ENCODE measurements at regions not wholly inside any gene's neighbourhood (a gene's known extent, or its start where the extent isn't known, plus 50 kb on each side); places are given as distances from the start of the nearest gene placed in this dataset.

DNA sequence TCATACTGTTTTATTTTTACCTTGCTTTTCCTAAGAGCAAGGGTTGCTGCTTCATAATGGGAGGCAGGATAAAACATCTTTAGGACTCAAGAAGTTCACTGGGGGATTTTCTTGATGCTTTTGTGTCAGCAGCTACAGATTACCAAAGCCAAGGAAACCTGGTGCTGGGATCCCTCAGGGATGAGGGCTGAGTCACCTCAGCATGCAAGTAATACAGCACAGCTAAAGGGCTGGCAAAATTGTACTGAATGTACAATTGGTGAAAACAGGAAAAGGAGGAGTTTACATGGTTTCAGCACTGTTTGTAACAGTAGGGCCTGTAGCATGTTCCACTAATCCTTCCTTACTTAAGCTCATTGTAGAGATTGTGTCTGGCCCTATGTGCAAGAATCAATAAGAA lies 1056.8 kb downstream of the SORCS1 start:
- H3K36me3 ChIP-seq = no peaks in the 10 kb centered on the region
- H3K4me1 ChIP-seq = no peaks in the 10 kb centered on the region
- no peaks in the 10 kb centered on the region for H3K9me3 ChIP-seq (replicated peaks in 1 of 11)
- no peak overlapping the region for H3K4me3 ChIP-seq
- H3K27ac ChIP-seq = no peak overlapping the region
- no peak overlapping the region for H3K9ac ChIP-seq
- TF ChIP-seq Cebpa-rat (IDR thresholded peaks at IDR 0.05) = no peak
- H3K27me3 ChIP-seq = no peaks in the 10 kb centered on the region
- no peak overlapping the region for H3K4me2 ChIP-seq
- no peaks in the 10 kb centered on the region for H4K20me1 ChIP-seq

DNA sequence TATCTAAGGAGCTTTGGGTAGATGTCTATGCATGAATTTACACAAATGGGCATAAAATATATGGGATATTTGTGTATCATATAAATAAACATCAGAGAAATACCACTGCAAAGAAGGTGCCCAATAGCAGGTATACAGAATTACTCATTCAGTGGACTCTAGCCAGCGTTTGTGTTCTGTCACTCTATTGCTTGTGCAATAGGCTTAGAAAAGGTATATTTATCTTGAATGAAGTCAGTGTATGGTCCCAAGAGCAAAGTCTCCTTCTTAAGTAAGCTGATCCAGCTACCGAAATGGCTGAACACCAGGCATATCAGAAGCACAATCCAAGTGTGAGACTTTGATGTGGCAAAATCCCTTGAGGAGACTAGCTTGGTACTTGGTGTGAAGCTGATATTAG lies 1058.4 kb downstream of the SORCS1 start:
- H3K27ac ChIP-seq = no peak overlapping the region
- no peaks in the 10 kb centered on the region for H3K4me1 ChIP-seq
- no peaks in the 10 kb centered on the region for H3K9me3 ChIP-seq (replicated peaks in 1 of 11)
- no peaks in the 10 kb centered on the region for H3K27me3 ChIP-seq
- no peaks in the 10 kb centered on the region for H4K20me1 ChIP-seq
- no peaks in the 10 kb centered on the region for H3K36me3 ChIP-seq
- H3K4me2 ChIP-seq = no peak overlapping the region
- no peak overlapping the region for H3K4me3 ChIP-seq
- H3K9ac ChIP-seq = no peak overlapping the region
- no peak for TF ChIP-seq Cebpa-rat (IDR thresholded peaks at IDR 0.05)

DNA sequence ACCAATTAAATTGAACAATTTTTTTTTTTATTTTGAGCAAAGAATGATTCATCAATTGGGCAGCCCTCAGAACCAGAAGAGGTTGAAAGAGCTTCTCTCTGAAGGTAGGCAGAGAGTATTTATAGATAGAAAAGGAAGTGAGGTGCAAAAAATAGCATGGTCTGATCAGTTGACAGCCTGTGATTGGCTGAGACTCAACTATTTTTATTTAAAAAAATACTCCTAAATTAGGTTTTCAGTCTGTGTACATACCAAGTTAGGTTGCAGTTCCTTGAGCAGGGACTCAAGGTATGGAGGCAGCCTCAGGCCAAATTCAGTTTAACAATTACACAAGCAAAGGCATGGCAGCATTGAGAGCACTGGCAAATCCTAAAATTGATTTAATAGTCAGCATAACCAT lies 1074.7 kb downstream of the SORCS1 start:
- Histone ChIP-seq H3K4me3 (no peak overlapping the region), H3K27me3 (no peaks in the 10 kb centered on the region), H3K4me2 (no peak overlapping the region), H4K20me1 (no peaks in the 10 kb centered on the region), H3K9me3 (replicated peaks in 1 of 11) (no peaks in the 10 kb centered on the region), H3K4me1 (0 out of 20 replicates have a peak, but pooled peaks cover 0 to 4% (median 0%) of the 10 kb centered on the region in 10 experiments), H3K36me3 (no peaks in the 10 kb centered on the region), H3K27ac (no peak overlapping the region), H3K9ac (no peak overlapping the region)
- TF ChIP-seq Cebpa-rat (IDR thresholded peaks at IDR 0.05) = no peak

- Histone ChIP-seq H3K9me3 (replicated peaks in 1 of 11) (no peaks in the 10 kb centered on the region), H3K4me2 (no peak overlapping the region), H3K36me3 (no peaks in the 10 kb centered on the region), H3K27ac (no peak overlapping the region), H3K4me1 (0 out of 20 replicates have a peak, but pooled peaks cover 0 to 4% (median 0%) of the 10 kb centered on the region in 10 experiments), H3K4me3 (no peak overlapping the region), H4K20me1 (no peaks in the 10 kb centered on the region), H3K27me3 (no peaks in the 10 kb centered on the region), H3K9ac (no peak overlapping the region)
- TF ChIP-seq Cebpa-rat (IDR thresholded peaks at IDR 0.05) = no peak
Observed at GRCh38 chr10:106086391-106086790, 1078.1 kb downstream of the SORCS1 start.

DNA sequence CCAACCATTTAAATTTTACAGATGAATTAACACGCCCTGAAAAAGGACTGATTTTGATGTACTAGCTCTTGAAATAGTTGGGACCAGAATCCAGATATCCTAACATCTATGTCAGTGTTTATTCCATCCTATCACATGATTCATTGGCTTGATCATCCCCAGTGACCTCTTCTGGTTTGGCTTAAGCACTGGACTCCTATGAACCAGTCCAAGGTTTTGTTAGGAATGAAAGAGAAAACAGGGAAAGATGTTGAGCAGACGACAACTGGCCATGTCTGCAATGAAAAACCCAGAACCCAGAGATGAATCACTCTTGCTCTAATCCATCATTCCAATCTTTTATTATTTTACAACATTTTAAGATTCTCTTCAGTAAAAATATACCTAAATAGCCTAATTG lies 1080.9 kb downstream of the SORCS1 start:
- H4K20me1 ChIP-seq = no peaks in the 10 kb centered on the region
- no peak overlapping the region for H3K27ac ChIP-seq
- H3K4me3 ChIP-seq = no peak overlapping the region
- H3K4me1 ChIP-seq = 0 out of 20 replicates have a peak, but pooled peaks cover 0 to 4% (median 0%) of the 10 kb centered on the region in 10 experiments
- H3K27me3 ChIP-seq = no peaks in the 10 kb centered on the region
- TF ChIP-seq Cebpa-rat (IDR thresholded peaks at IDR 0.05) = no peak
- H3K9me3 ChIP-seq (replicated peaks in 1 of 11) = no peaks in the 10 kb centered on the region
- H3K4me2 ChIP-seq = no peak overlapping the region
- no peak overlapping the region for H3K9ac ChIP-seq
- no peaks in the 10 kb centered on the region for H3K36me3 ChIP-seq

GRCh38 chr10:106082865-106083264 lies 1081.6 kb downstream of the SORCS1 start:
- H3K9me3 ChIP-seq (replicated peaks in 1 of 11) = no peaks in the 10 kb centered on the region
- no peak overlapping the region for H3K4me3 ChIP-seq
- H3K4me1 ChIP-seq = 0 out of 20 replicates have a peak, but pooled peaks cover 0 to 4% (median 0%) of the 10 kb centered on the region in 10 experiments
- H3K4me2 ChIP-seq = no peak overlapping the region
- no peak overlapping the region for H3K27ac ChIP-seq
- no peaks in the 10 kb centered on the region for H4K20me1 ChIP-seq
- no peaks in the 10 kb centered on the region for H3K27me3 ChIP-seq
- H3K9ac ChIP-seq = no peak overlapping the region
- H3K36me3 ChIP-seq = no peaks in the 10 kb centered on the region
- no peak for TF ChIP-seq Cebpa-rat (IDR thresholded peaks at IDR 0.05)

- no peaks in the 10 kb centered on the region for H3K36me3 ChIP-seq
- TF ChIP-seq Cebpa-rat (IDR thresholded peaks at IDR 0.05) = no peak
- H3K4me2 ChIP-seq = no peak overlapping the region
- no peak overlapping the region for H3K9ac ChIP-seq
- H3K4me1 ChIP-seq = no peaks in the 10 kb centered on the region
- no peaks in the 10 kb centered on the region for H4K20me1 ChIP-seq
- H3K27ac ChIP-seq = no peak overlapping the region
- H3K27me3 ChIP-seq = no peaks in the 10 kb centered on the region
- no peaks in the 10 kb centered on the region for H3K9me3 ChIP-seq (replicated peaks in 1 of 11)
- H3K4me3 ChIP-seq = no peak overlapping the region
Observed at GRCh38 chr10:106078895-106079576, 1085.5 kb downstream of the SORCS1 start.

GRCh38 chr10:106076496-106076895 lies 1088.0 kb downstream of the SORCS1 start:
- H3K27ac ChIP-seq = no peak overlapping the region
- no peaks in the 10 kb centered on the region for H3K4me1 ChIP-seq
- peaks cover 0 to 6% (median 2%) of the 10 kb centered on the region in 11 experiments; a peak in 3 of 22 replicates for H3K9me3 ChIP-seq (replicated peaks in 1 of 11)
- TF ChIP-seq Cebpa-rat (IDR thresholded peaks at IDR 0.05) = no peak
- no peaks in the 10 kb centered on the region for H4K20me1 ChIP-seq
- H3K9ac ChIP-seq = no peak overlapping the region
- no peaks in the 10 kb centered on the region for H3K36me3 ChIP-seq
- H3K4me2 ChIP-seq = no peak overlapping the region
- no peak overlapping the region for H3K4me3 ChIP-seq
- H3K27me3 ChIP-seq = no peaks in the 10 kb centered on the region

DNA sequence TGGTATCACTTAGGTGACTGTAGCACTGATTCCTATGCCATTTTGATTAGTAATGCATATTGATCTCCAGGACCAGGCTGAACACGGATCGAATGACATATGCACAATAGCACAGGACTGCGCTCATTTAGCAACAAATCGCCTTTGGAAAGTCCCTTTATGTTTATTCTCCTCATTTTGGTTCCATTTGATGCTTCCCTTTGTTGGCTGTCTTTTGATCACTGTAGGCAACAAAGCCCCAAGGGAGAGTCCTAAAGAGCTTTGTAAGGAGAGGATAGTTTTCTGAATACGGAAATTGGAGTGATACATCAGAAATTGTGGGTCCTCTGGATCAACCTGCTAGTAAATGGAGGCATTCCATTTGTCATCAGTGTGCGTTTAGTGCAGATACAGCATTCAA lies 1111.4 kb downstream of the SORCS1 start:
- TF ChIP-seq Cebpa-rat (IDR thresholded peaks at IDR 0.05) = no peak
- Histone ChIP-seq H3K9ac (no peak overlapping the region), H3K36me3 (no peaks in the 10 kb centered on the region), H3K4me1 (no peaks in the 10 kb centered on the region), H3K4me2 (no peak overlapping the region), H3K9me3 (replicated peaks in 1 of 11) (no peaks in the 10 kb centered on the region), H3K4me3 (no peak overlapping the region), H4K20me1 (no peaks in the 10 kb centered on the region), H3K27ac (no peak overlapping the region), H3K27me3 (no peaks in the 10 kb centered on the region)

DNA sequence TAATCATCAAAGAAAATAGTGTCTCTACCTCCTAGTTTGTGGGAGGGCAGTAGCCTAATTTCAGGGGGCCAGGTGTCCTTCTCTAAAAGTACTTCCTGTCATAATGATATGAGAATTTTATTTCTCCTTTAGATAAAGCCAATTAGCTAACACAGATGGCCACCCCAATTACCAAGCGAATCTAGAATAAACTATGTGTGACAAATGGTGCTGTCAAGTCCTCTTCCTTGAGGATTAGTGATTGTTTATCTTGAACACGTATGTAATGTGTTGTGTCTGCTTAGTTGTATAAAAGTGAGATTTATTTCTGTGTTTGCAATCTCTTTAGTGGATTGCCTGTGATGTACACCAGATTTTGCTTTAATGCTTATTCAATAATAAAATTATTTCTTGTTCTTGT lies 1120.0 kb downstream of the SORCS1 start:
- Histone ChIP-seq H3K27me3 (no peaks in the 10 kb centered on the region), H3K4me2 (no peak overlapping the region), H4K20me1 (no peaks in the 10 kb centered on the region), H3K4me1 (no peaks in the 10 kb centered on the region), H3K4me3 (no peak overlapping the region), H3K36me3 (no peaks in the 10 kb centered on the region), H3K9me3 (replicated peaks in 1 of 11) (no peaks in the 10 kb centered on the region), H3K27ac (no peak overlapping the region), H3K9ac (no peak overlapping the region)
- TF ChIP-seq Cebpa-rat (IDR thresholded peaks at IDR 0.05) = no peak
